Mucosa of descending colon (tissue), 3 donors: ENCODE measurements at regions not wholly inside any gene's neighbourhood (a gene's known extent, or its start where the extent isn't known, plus 50 kb on each side); places are given as distances from the start of the nearest gene placed in this dataset.
"Not testable (repeated sequence)": the region's sequence is repeated elsewhere in the genome, so short reads cannot be mapped to it uniquely, and the experiment has no call there.

Experiments used
- ATAC-seq: fragments of 200-7000 bp; cut with Tn5 transposase; one replicate; pipeline ENCODE4 v1.9.1; 2020; ENCODE audit warnings: mild to moderate bottlenecking, moderate library complexity
- DNase-seq, 3 donors: peaks; one replicate each; pipeline ENCODE4 v3.0.0-alpha.2; 2020
- H3K36me3 ChIP-seq: fragments of 200-600 bp; one replicate; pipeline ENCODE4 v1.8.0; 2021; ENCODE audit warnings: low read depth, mild to moderate bottlenecking
- H3K4me1 ChIP-seq: fragments of 200-600 bp; one replicate; pipeline ENCODE4 v1.8.0; 2021; ENCODE audit warnings: low read depth, mild to moderate bottlenecking
- H3K4me3 ChIP-seq: fragments of 200-600 bp; one replicate; pipeline ENCODE4 v1.8.0; 2021; ENCODE audit warnings: mild to moderate bottlenecking
- H3K9me3 ChIP-seq: fragments of 200-600 bp; one replicate; pipeline ENCODE4 v1.8.0; 2021; ENCODE audit warnings: mild to moderate bottlenecking
- intact Hi-C, 2 donors: fragments of 100-400 bp; cut with DNase I in 1 of 2; cut with micrococcal nuclease in 1 of 2; formaldehyde crosslinking; loops; one replicate each; pipeline versions ENCODE4 v1.11.0 to v1.11.1; 2022; cut with DNase I, micrococcal nuclease
- TF ChIP-seq, protein P1 (sequence below): fragments of 200-600 bp; IDR thresholded peaks from one replicate; pipeline ENCODE4 v1.8.0; 2022; ENCODE audit warnings: antibody characterized with exemption, mild to moderate bottlenecking
- donor health status: DM: no; HTN: no; CAD: no; lungs with moderate emphysema.
- donor health status: DM: no; HTN: no; CAD: no.
- donor health status: DM: no; HTN: yes; CAD: no.

DNA sequence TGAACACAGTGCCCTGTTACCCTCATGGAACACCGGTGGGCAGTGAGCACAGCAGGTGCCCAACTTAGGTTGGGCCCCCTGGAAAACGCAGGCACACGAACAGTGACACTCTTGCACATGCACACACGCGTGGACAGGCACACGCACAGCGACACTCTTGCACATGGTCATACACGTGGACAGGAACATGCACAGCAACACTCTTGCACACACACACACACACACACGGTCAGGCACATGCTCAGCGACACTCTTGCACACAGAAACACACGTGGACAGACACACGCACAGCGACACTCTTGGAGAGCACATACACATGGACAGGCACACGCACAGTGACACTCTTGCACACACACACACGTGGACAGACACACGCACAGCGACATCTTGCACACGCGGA, 559.4 kb upstream of the ADAMTS16 start:
- Histone ChIP-seq H3K4me1 (no peaks in the 10 kb centered on the region), H3K4me3 (no peak overlapping the region), H3K9me3 (peaks cover 40% of the 10 kb centered on the region), H3K36me3 (no peaks in the 10 kb centered on the region)
- no peak for ATAC-seq
- intact Hi-C loops = no loop called here
- DNase-seq = no peak
- TF ChIP-seq, protein P1, sequence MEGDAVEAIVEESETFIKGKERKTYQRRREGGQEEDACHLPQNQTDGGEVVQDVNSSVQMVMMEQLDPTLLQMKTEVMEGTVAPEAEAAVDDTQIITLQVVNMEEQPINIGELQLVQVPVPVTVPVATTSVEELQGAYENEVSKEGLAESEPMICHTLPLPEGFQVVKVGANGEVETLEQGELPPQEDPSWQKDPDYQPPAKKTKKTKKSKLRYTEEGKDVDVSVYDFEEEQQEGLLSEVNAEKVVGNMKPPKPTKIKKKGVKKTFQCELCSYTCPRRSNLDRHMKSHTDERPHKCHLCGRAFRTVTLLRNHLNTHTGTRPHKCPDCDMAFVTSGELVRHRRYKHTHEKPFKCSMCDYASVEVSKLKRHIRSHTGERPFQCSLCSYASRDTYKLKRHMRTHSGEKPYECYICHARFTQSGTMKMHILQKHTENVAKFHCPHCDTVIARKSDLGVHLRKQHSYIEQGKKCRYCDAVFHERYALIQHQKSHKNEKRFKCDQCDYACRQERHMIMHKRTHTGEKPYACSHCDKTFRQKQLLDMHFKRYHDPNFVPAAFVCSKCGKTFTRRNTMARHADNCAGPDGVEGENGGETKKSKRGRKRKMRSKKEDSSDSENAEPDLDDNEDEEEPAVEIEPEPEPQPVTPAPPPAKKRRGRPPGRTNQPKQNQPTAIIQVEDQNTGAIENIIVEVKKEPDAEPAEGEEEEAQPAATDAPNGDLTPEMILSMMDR = no peak

DNA sequence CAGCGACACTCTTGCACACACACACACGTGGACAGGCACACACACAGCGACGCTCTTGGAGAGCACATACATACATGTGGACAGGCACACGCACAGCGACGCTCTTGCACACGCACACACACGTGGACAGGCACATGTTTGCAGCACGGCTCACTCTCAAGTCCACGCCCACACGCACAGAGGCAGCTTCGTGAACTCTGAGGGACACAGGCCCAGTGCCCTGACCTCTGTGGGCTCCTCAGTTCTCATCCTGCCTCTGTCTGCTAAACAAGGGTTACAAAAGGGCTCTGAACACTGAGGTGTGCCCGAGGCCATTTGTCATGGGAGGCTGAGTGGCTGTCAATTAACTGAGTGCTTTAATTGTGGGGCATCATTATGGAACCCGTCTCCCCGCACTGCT, 558.8 kb upstream of the ADAMTS16 start:
- peaks cover 41% of the 10 kb centered on the region for H3K9me3 ChIP-seq
- no peaks in the 10 kb centered on the region for H3K36me3 ChIP-seq
- no peaks in the 10 kb centered on the region for H3K4me1 ChIP-seq
- intact Hi-C loops = no loop called here
- ATAC-seq (no peak), DNase-seq (no peak)
- H3K4me3 ChIP-seq = no peak overlapping the region
- TF ChIP-seq, protein P1 = no peak

- Histone ChIP-seq H3K36me3 (no peaks in the 10 kb centered on the region), H3K9me3 (peaks cover 26% of the 10 kb centered on the region), H3K4me1 (no peaks in the 10 kb centered on the region), H3K4me3 (no peak overlapping the region)
- no peak for DNase-seq
- intact Hi-C loops = no loop called here
- ATAC-seq = no peak
- TF ChIP-seq, protein P1 = no peak
These were observed 555.1 kb upstream of the ADAMTS16 start for GRCh38 chr5:4584982-4585381.

DNA sequence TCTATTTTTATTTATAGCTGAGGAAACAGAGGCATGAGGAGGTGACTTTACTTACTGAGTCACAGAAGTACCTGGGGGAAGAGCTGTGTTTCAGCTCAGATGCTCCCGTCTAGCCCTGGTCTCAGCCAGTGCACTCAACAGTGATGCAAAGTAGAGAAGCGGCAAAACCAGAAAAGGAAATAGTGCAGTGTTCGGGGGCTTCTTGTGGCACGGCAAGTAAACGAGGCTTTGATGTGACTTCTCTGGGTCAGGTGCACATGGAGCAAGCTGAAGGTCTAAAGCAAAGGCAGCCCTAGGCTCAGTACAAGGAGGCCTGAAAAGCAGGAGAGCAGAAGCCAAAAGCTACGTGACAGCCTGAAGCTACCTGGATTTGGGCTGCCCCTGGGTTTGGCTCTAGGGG, 526.7 kb upstream of the ADAMTS16 start:
- no peaks in the 10 kb centered on the region for H3K36me3 ChIP-seq
- DNase-seq (no peak), ATAC-seq (no peak)
- intact Hi-C loops = no loop called here
- TF ChIP-seq, protein P1 = no peak
- H3K9me3 ChIP-seq = peaks cover 33% of the 10 kb centered on the region
- H3K4me1 ChIP-seq = no peaks in the 10 kb centered on the region
- no peak overlapping the region for H3K4me3 ChIP-seq

GRCh38 chr5:4614088-4614487, 526.0 kb upstream of the ADAMTS16 start:
- Histone ChIP-seq H3K9me3 (peaks cover 33% of the 10 kb centered on the region), H3K4me3 (no peak overlapping the region), H3K4me1 (no peaks in the 10 kb centered on the region), H3K36me3 (no peaks in the 10 kb centered on the region)
- intact Hi-C loops = no loop called here
- ATAC-seq = no peak
- TF ChIP-seq, protein P1 = no peak
- no peak for DNase-seq

GRCh38 chr5:4615369-4615768, 524.8 kb upstream of the ADAMTS16 start:
- H3K36me3 ChIP-seq, DNase-seq, H3K4me1 ChIP-seq, intact Hi-C loops, ATAC-seq, H3K4me3 ChIP-seq: not testable (repeated sequence)
- peaks cover 26% of the 10 kb centered on the region for H3K9me3 ChIP-seq
